HG02884 (cell line): ENCODE measurements at regions not wholly inside any gene's neighbourhood (a gene's known extent, or its start where the extent isn't known, plus 50 kb on each side); places are given as distances from the start of the nearest gene placed in this dataset.
"Not testable (repeated sequence)": the region's sequence is repeated elsewhere in the genome, so short reads cannot be mapped to it uniquely, and the experiment has no call there.

ENCODE experiments used
- ATAC-seq: cut with Tn5 transposase; IDR thresholded peaks from one replicate; pipeline ENCODE4 v1.9.1; 2021; ENCODE audit warnings: mild to moderate bottlenecking, moderate library complexity; ENCODE audit not compliant: unreplicated experiment

GRCh38 chr12:126907900-126908764 lies 1358.8 kb upstream of the TMEM132C start:
- ATAC-seq = no peak

GRCh38 chr12:126908765-126909142 lies 1358.2 kb upstream of the TMEM132C start:
- ATAC-seq = no peak

- ATAC-seq = no peak
Observed at GRCh38 chr12:126910570-126910969, 1356.4 kb upstream of the TMEM132C start.

- no peak for ATAC-seq
Observed at GRCh38 chr12:126912111-126912510, 1354.9 kb upstream of the TMEM132C start.

- no peak for ATAC-seq
Observed at GRCh38 chr12:126914170-126914793, 1352.7 kb upstream of the TMEM132C start.

- ATAC-seq = no peak
Observed at GRCh38 chr12:126915309-126915708, 1351.7 kb upstream of the TMEM132C start.

- ATAC-seq = no peak
Observed at GRCh38 chr12:126926023-126926594, 1340.9 kb upstream of the TMEM132C start.

GRCh38 chr12:126930234-126930633 lies 1336.7 kb upstream of the TMEM132C start:
- ATAC-seq = no peak

- ATAC-seq = no peak
Observed at GRCh38 chr12:126932156-126932555, 1334.8 kb upstream of the TMEM132C start.

- no peak for ATAC-seq
Observed at GRCh38 chr12:126935435-126935834, 1331.5 kb upstream of the TMEM132C start.

GRCh38 chr12:126936181-126936851 lies 1330.7 kb upstream of the TMEM132C start:
- ATAC-seq = no peak

GRCh38 chr12:126937431-126937830 lies 1329.5 kb upstream of the TMEM132C start:
- ATAC-seq = no peak

- no peak for ATAC-seq
Observed at GRCh38 chr12:126944684-126945083, 1322.3 kb upstream of the TMEM132C start.

- not testable (repeated sequence) for ATAC-seq
Observed at GRCh38 chr12:126946958-126947357, 1320.0 kb upstream of the TMEM132C start.

GRCh38 chr12:126949558-126949957 lies 1317.4 kb upstream of the TMEM132C start:
- no peak for ATAC-seq

- no peak for ATAC-seq
Observed at GRCh38 chr12:126950266-126950665, 1316.7 kb upstream of the TMEM132C start.

GRCh38 chr12:126952096-126953007 lies 1314.6 kb upstream of the TMEM132C start:
- ATAC-seq = no peak

GRCh38 chr12:126953365-126953889 lies 1313.5 kb upstream of the TMEM132C start:
- ATAC-seq = no peak

- ATAC-seq = no peak
Observed at GRCh38 chr12:126960221-126960620, 1306.7 kb upstream of the TMEM132C start.

- ATAC-seq = no peak
Observed at GRCh38 chr12:126960709-126961108, 1306.3 kb upstream of the TMEM132C start.
